SU-DHL-6 (cell line): ENCODE measurements at regions not wholly inside any gene's neighbourhood (a gene's known extent, or its start where the extent isn't known, plus 50 kb on each side); places are given as distances from the start of the nearest gene placed in this dataset.

Experiments used
- EZH2phosphoT487 ChIP-seq: fragments of 200-600 bp; sonication (generic), shearing (Covaris generic); conservative IDR thresholded peaks from 2 replicates; pipeline ENCODE4 v1.6.1; 2018; ENCODE audit warnings: mild to moderate bottlenecking, antibody characterized with exemption, low read length, moderate library complexity, mixed read lengths
- TF ChIP-seq, protein P1 (sequence below): fragments of 200-600 bp; sonication (generic); IDR thresholded peaks from one replicate; pipeline ENCODE4 v1.5.1; 2017; ENCODE audit warnings: antibody characterized with exemption, mild to moderate bottlenecking, low read length, moderate library complexity; ENCODE audit not compliant: insufficient read depth, poor library complexity, severe bottlenecking

- TF ChIP-seq, protein P1, sequence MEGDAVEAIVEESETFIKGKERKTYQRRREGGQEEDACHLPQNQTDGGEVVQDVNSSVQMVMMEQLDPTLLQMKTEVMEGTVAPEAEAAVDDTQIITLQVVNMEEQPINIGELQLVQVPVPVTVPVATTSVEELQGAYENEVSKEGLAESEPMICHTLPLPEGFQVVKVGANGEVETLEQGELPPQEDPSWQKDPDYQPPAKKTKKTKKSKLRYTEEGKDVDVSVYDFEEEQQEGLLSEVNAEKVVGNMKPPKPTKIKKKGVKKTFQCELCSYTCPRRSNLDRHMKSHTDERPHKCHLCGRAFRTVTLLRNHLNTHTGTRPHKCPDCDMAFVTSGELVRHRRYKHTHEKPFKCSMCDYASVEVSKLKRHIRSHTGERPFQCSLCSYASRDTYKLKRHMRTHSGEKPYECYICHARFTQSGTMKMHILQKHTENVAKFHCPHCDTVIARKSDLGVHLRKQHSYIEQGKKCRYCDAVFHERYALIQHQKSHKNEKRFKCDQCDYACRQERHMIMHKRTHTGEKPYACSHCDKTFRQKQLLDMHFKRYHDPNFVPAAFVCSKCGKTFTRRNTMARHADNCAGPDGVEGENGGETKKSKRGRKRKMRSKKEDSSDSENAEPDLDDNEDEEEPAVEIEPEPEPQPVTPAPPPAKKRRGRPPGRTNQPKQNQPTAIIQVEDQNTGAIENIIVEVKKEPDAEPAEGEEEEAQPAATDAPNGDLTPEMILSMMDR, result no peak
- TF ChIP-seq EZH2phosphoT487, result no peak
Observed at GRCh38 chr11:42054351-42054900, 595.0 kb upstream of the LRRC4C start.
